GM12878 (cell line): ENCODE measurements at regions not wholly inside any gene's neighbourhood (a gene's known extent, or its start where the extent isn't known, plus 50 kb on each side); places are given as distances from the start of the nearest gene placed in this dataset.

Source experiments
- CHD2 ChIP-seq: IDR thresholded peaks from 2 replicates; pipeline ENCODE4 v1.6.1; 2011; ENCODE audit warnings: low read depth, low read length, improper control_type of control experiment, borderline replicate concordance
- CTCF ChIP-seq, 3 experiments: IDR thresholded peaks in 2 of 3; conservative IDR thresholded peaks in 1 of 3; 2 replicates each; pipeline ENCODE4 v1.5.1; 2011; ENCODE audit warnings: low read depth in 3 of 3, low read length in 3 of 3, mild to moderate bottlenecking in 3 of 3, control low read depth in 2 of 3, moderate library complexity in 2 of 3, inconsistent platforms in 1 of 3, mixed read lengths in 1 of 3; ENCODE audit not compliant: control insufficient read depth in 2 of 3, insufficient read depth in 1 of 3; ENCODE audit errors: extremely low read depth in 1 of 3
- POLR2AphosphoS5 ChIP-seq: IDR thresholded peaks from 2 replicates; pipeline ENCODE4 v1.6.1; 2011; ENCODE audit warnings: mild to moderate bottlenecking, low read length, inconsistent platforms
- RCOR1 ChIP-seq: conservative IDR thresholded peaks from 2 replicates; pipeline ENCODE4 v1.6.1; 2012; ENCODE audit warnings: low read depth, low read length, improper control_type of control experiment
- SMC3 ChIP-seq: IDR thresholded peaks from 2 replicates; pipeline ENCODE4 v1.6.1; 2011; ENCODE audit warnings: low read length, improper control_type of control experiment, borderline replicate concordance
- TAF1 ChIP-seq: IDR thresholded peaks from 2 replicates; pipeline ENCODE4 v1.6.1; 2011; ENCODE audit warnings: mild to moderate bottlenecking, low read depth, low read length, borderline replicate concordance
- ZNF24 ChIP-seq: fragments of 450-650 bp; IDR thresholded peaks from 2 replicates; pipeline ENCODE4 v1.6.1; 2017; ENCODE audit warnings: antibody characterized with exemption, mild to moderate bottlenecking
- ZNF384 ChIP-seq: IDR thresholded peaks from 2 replicates; pipeline ENCODE4 v1.6.1; 2012; ENCODE audit warnings: low read depth, mild to moderate bottlenecking, low read length, improper control_type of control experiment, borderline replicate concordance
- ZNF622 ChIP-seq: fragments of 450-650 bp; IDR thresholded peaks from 2 replicates; pipeline ENCODE4 v1.6.1; 2017; ENCODE audit warnings: mild to moderate bottlenecking, inconsistent platforms
- TF ChIP-seq, protein P1 (sequence below): IDR thresholded peaks from 2 replicates; pipeline ENCODE4 v1.6.1; 2012; ENCODE audit warnings: mild to moderate bottlenecking, low read depth, low read length

DNA sequence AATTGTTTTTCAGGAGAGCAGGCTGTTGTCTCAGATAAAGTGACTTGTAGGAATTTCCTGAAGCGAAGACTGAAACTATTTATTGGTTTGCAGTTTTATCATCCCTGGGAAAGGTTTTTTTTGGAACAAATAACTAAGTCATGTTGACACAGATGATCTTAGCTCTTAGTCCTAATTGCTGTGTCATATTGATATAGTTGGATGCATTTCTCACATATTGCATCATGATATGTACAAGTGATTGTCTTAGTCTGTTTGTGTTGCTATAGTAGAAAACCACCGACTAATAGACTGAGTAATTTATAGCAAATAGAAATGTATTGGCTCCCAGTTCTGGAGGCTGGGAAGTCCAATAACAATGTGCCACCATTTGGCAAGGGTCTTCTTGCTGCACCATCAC, 397.5 kb upstream of the PPP1R2C start:
- TF ChIP-seq CTCF (IDR thresholded peaks at IDR 0.05 in 2 of 3, conservative IDR thresholded peaks at IDR 0.05 in 1 of 3; ENCODE audit: control insufficient read depth in 2 of 3, extremely low read depth in 1 of 3, insufficient read depth in 1 of 3, low read depth in 3 of 3, low read length in 3 of 3), result no peak
- no peak for TF ChIP-seq ZNF622
- no peak for TF ChIP-seq SMC3
- no peak for TF ChIP-seq POLR2AphosphoS5
- no peak for TF ChIP-seq ZNF24
- no peak for TF ChIP-seq CHD2
- TF ChIP-seq, protein P1, sequence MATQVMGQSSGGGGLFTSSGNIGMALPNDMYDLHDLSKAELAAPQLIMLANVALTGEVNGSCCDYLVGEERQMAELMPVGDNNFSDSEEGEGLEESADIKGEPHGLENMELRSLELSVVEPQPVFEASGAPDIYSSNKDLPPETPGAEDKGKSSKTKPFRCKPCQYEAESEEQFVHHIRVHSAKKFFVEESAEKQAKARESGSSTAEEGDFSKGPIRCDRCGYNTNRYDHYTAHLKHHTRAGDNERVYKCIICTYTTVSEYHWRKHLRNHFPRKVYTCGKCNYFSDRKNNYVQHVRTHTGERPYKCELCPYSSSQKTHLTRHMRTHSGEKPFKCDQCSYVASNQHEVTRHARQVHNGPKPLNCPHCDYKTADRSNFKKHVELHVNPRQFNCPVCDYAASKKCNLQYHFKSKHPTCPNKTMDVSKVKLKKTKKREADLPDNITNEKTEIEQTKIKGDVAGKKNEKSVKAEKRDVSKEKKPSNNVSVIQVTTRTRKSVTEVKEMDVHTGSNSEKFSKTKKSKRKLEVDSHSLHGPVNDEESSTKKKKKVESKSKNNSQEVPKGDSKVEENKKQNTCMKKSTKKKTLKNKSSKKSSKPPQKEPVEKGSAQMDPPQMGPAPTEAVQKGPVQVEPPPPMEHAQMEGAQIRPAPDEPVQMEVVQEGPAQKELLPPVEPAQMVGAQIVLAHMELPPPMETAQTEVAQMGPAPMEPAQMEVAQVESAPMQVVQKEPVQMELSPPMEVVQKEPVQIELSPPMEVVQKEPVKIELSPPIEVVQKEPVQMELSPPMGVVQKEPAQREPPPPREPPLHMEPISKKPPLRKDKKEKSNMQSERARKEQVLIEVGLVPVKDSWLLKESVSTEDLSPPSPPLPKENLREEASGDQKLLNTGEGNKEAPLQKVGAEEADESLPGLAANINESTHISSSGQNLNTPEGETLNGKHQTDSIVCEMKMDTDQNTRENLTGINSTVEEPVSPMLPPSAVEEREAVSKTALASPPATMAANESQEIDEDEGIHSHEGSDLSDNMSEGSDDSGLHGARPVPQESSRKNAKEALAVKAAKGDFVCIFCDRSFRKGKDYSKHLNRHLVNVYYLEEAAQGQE, result no peak
- TF ChIP-seq TAF1, result no peak
- no peak for TF ChIP-seq ZNF384
- TF ChIP-seq RCOR1, result no peak
